GM19324 (cell line): ENCODE measurements at regions not wholly inside any gene's neighbourhood (a gene's known extent, or its start where the extent isn't known, plus 50 kb on each side); places are given as distances from the start of the nearest gene placed in this dataset.
"Not testable (repeated sequence)": the region's sequence is repeated elsewhere in the genome, so short reads cannot be mapped to it uniquely, and the experiment has no call there.

Source experiments
- ATAC-seq: cut with Tn5 transposase; IDR thresholded peaks from one replicate; pipeline ENCODE4 v1.9.1; 2021; ENCODE audit warnings: mild to moderate bottlenecking, moderate library complexity; ENCODE audit not compliant: unreplicated experiment, low FRiP score

- no peak for ATAC-seq
Observed at GRCh38 chr4:59412739-59413138, 1787.4 kb upstream of the ADGRL3 start.

GRCh38 chr4:59455751-59456150, 1744.4 kb upstream of the ADGRL3 start:
- ATAC-seq = no peak

GRCh38 chr4:59457576-59457975, 1742.5 kb upstream of the ADGRL3 start:
- no peak for ATAC-seq

GRCh38 chr4:59484944-59485343, 1715.2 kb upstream of the ADGRL3 start:
- no peak for ATAC-seq

- ATAC-seq = no peak
Observed at GRCh38 chr4:59500103-59500502, 1700.0 kb upstream of the ADGRL3 start.

- ATAC-seq = no peak
Observed at GRCh38 chr4:59503731-59504130, 1696.4 kb upstream of the ADGRL3 start.

GRCh38 chr4:59511809-59512208, 1688.3 kb upstream of the ADGRL3 start:
- ATAC-seq = not testable (repeated sequence)

GRCh38 chr4:59517007-59517406, 1683.1 kb upstream of the ADGRL3 start:
- ATAC-seq = no peak

GRCh38 chr4:59518005-59518823, 1681.9 kb upstream of the ADGRL3 start:
- ATAC-seq = no peak

- no peak for ATAC-seq
Observed at GRCh38 chr4:59525885-59526284, 1674.2 kb upstream of the ADGRL3 start.

GRCh38 chr4:59535541-59535940, 1664.6 kb upstream of the ADGRL3 start:
- ATAC-seq = no peak

GRCh38 chr4:59536428-59536827, 1663.7 kb upstream of the ADGRL3 start:
- ATAC-seq = no peak

GRCh38 chr4:59537246-59537886, 1662.8 kb upstream of the ADGRL3 start:
- ATAC-seq = no peak

- no peak for ATAC-seq
Observed at GRCh38 chr4:59539401-59539800, 1660.7 kb upstream of the ADGRL3 start.

GRCh38 chr4:59540311-59540710, 1659.8 kb upstream of the ADGRL3 start:
- ATAC-seq = no peak

- ATAC-seq = no peak
Observed at GRCh38 chr4:59553063-59553720, 1646.9 kb upstream of the ADGRL3 start.

- no peak for ATAC-seq
Observed at GRCh38 chr4:59553721-59554091, 1646.4 kb upstream of the ADGRL3 start.

- ATAC-seq = not testable (repeated sequence)
Observed at GRCh38 chr4:59556191-59556590, 1643.9 kb upstream of the ADGRL3 start.

- not testable (repeated sequence) for ATAC-seq
Observed at GRCh38 chr4:59560141-59560648, 1639.9 kb upstream of the ADGRL3 start.

- no peak for ATAC-seq
Observed at GRCh38 chr4:59565836-59566235, 1634.3 kb upstream of the ADGRL3 start.

GRCh38 chr4:59570860-59571476, 1629.2 kb upstream of the ADGRL3 start:
- ATAC-seq = no peak
